A673 (cell line): ENCODE measurements at regions not wholly inside any gene's neighbourhood (a gene's known extent, or its start where the extent isn't known, plus 50 kb on each side); places are given as distances from the start of the nearest gene placed in this dataset.

Experiments used
- BruUV-seq: library from RNA; stranded (reverse); fragments of 400-500 nt; replicated peaks from 2 replicates; lab custom pipeline; 2021; lab: Mats Ljungman, UMichigan
- CTCF ChIA-PET: fragments of 300-600 bp; sonication (Branson Sonifier 250); formaldehyde crosslinking; loops from one replicate; lab custom pipeline; 2022; ENCODE audit warnings: antibody characterized with exemption; lab: Charles Lee
- POLR2A ChIA-PET: fragments of 300-600 bp; sonication (Branson Sonifier 250); formaldehyde crosslinking; loops from one replicate; lab custom pipeline; 2022; ENCODE audit warnings: antibody characterized with exemption; ENCODE audit not compliant: low non-redundant PET; lab: Charles Lee
- DNase-seq: peaks from one replicate; pipeline ENCODE4 v3.0.0-alpha.2; 2015; ENCODE audit warnings: low spot score
- H3K27ac ChIP-seq: fragments of 200-600 bp; sonication (generic); 2 replicates; pipeline ENCODE4 v1.5.1; 2016; ENCODE audit warnings: mixed run types, low read depth, mild to moderate bottlenecking, mixed read lengths, antibody characterized with exemption, low read length; ENCODE audit not compliant: poor library complexity, severe bottlenecking
- H3K27me3 ChIP-seq: fragments of 200-600 bp; sonication (generic); replicated peaks from 2 replicates; pipeline ENCODE4 v1.6.1; 2017; ENCODE audit warnings: mixed run types, low read depth, mild to moderate bottlenecking, mixed read lengths, antibody characterized with exemption, low read length; ENCODE audit not compliant: insufficient read depth, poor library complexity
- H3K36me3 ChIP-seq: fragments of 200-600 bp; sonication (generic); 2 replicates; pipeline ENCODE4 v1.6.1; 2016; ENCODE audit warnings: mixed run types, mild to moderate bottlenecking, mixed read lengths, antibody characterized with exemption, low read length; ENCODE audit not compliant: insufficient read depth, poor library complexity, severe bottlenecking
- H3K4me1 ChIP-seq: fragments of 200-600 bp; sonication (generic); 2 replicates; pipeline ENCODE4 v1.6.1; 2017; ENCODE audit warnings: mixed run types, mild to moderate bottlenecking, mixed read lengths, antibody characterized with exemption, low read length; ENCODE audit not compliant: insufficient read depth, poor library complexity, severe bottlenecking
- H3K4me3 ChIP-seq: fragments of 200-600 bp; sonication (generic); 2 replicates; pipeline ENCODE4 v1.5.1; 2016; ENCODE audit warnings: low read depth, mixed run types, mild to moderate bottlenecking, mixed read lengths, low read length; ENCODE audit not compliant: poor library complexity, severe bottlenecking
- H3K9me3 ChIP-seq: fragments of 200-600 bp; sonication (generic); 2 replicates; pipeline ENCODE4 v1.6.1; 2016; ENCODE audit warnings: mixed run types, low read depth, mild to moderate bottlenecking, mixed read lengths, antibody characterized with exemption, low read length; ENCODE audit not compliant: poor library complexity, severe bottlenecking
- CTCF ChIP-seq: fragments of 300-800, 200-600 bp; sonication (generic); conservative IDR thresholded peaks from 2 replicates; pipeline ENCODE4 v1.5.1; 2017; ENCODE audit warnings: low read depth, mild to moderate bottlenecking, antibody characterized with exemption, low read length, moderate library complexity, mixed read lengths
- EZH2 ChIP-seq: fragments of 200-600 bp; sonication (generic); IDR thresholded peaks from 2 replicates; pipeline ENCODE4 v1.6.1; 2017; ENCODE audit warnings: borderline replicate concordance, low read depth, mild to moderate bottlenecking, mixed read lengths, antibody characterized with exemption, low read length; ENCODE audit not compliant: poor library complexity, severe bottlenecking
- intact Hi-C: fragments of 100-400 bp; cut with micrococcal nuclease; formaldehyde crosslinking; loops from one replicate; pipeline ENCODE4 v1.10.0; 2022; ENCODE audit not compliant: unreplicated experiment

- Histone ChIP-seq H3K27ac (no peak overlapping the region), H3K4me3 (no peak overlapping the region), H3K27me3 (no peaks in the 10 kb centered on the region), H3K9me3 (no peaks in the 10 kb centered on the region), H3K36me3 (no peaks in the 10 kb centered on the region), H3K4me1 (no peaks in the 10 kb centered on the region)
- TF ChIP-seq EZH2 (no peak), CTCF (no peak)
- POLR2A ChIA-PET, result no interaction called here
- no TSS peak for BruUV-seq
- DNase-seq, result no peak
- CTCF ChIA-PET, result no interaction called here
- intact Hi-C loops, result no loop called here
Measured at GRCh38 chr14:38517426-38517825, 261.5 kb upstream of the CLEC14A start.

- no peaks in the 10 kb centered on the region for H3K27me3 ChIP-seq
- no peak overlapping the region for H3K4me3 ChIP-seq
- no peak for DNase-seq
- no peaks in the 10 kb centered on the region for H3K9me3 ChIP-seq
- intact Hi-C loops, result no loop called here
- H3K36me3 ChIP-seq, result no peaks in the 10 kb centered on the region
- H3K27ac ChIP-seq, result no peak overlapping the region
- BruUV-seq, result no TSS peak
- CTCF ChIA-PET, result no interaction called here
- no peak for TF ChIP-seq CTCF
- TF ChIP-seq EZH2, result no peak
- POLR2A ChIA-PET, result no interaction called here
- no peaks in the 10 kb centered on the region for H3K4me1 ChIP-seq
Measured at GRCh38 chr14:38512236-38512635, 256.3 kb upstream of the CLEC14A start.

GRCh38 chr14:38507299-38507698 lies 251.4 kb upstream of the CLEC14A start:
- ChIA-PET POLR2A (interaction anchor here (0.5 kb wide), 1 partner anchor 45 kb away, joined by 4 read pairs; no protein-coding TSS in a partner anchor), CTCF (no interaction called here)
- no peak overlapping the region for H3K4me3 ChIP-seq
- no peaks in the 10 kb centered on the region for H3K27me3 ChIP-seq
- H3K9me3 ChIP-seq, result no peaks in the 10 kb centered on the region
- no peaks in the 10 kb centered on the region for H3K36me3 ChIP-seq
- H3K27ac ChIP-seq, result no peak overlapping the region
- intact Hi-C loops, result no loop called here
- TF ChIP-seq CTCF (no peak), EZH2 (no peak)
- BruUV-seq, result no TSS peak
- no peak for DNase-seq
- peaks cover 24% of the 10 kb centered on the region for H3K4me1 ChIP-seq
